Panc1 (cell line): ENCODE measurements at regions not wholly inside any gene's neighbourhood (a gene's known extent, or its start where the extent isn't known, plus 50 kb on each side); places are given as distances from the start of the nearest gene placed in this dataset.

Source experiments
- ATAC-seq: fragments of 200-7000 bp; cut with Tn5 transposase; 2 replicates; pipeline ENCODE4 v1.9.1; 2020; ENCODE audit warnings: mild to moderate bottlenecking, moderate library complexity
- BruUV-seq: library from RNA; stranded (reverse); fragments of 400-500 nt; replicated peaks from 2 replicates; lab custom pipeline; 2021; lab: Mats Ljungman, UMichigan
- CTCF ChIA-PET: fragments of 300-600 bp; sonication (Branson Sonifier 250); formaldehyde crosslinking; loops from one replicate; lab custom pipeline; 2022; ENCODE audit warnings: antibody characterized with exemption; lab: Charles Lee
- POLR2A ChIA-PET: fragments of 300-600 bp; sonication (Branson Sonifier 250); formaldehyde crosslinking; loops from one replicate; lab custom pipeline; 2022; ENCODE audit warnings: antibody characterized with exemption; lab: Charles Lee
- DNase-seq: peaks from one replicate; pipeline ENCODE4 v3.0.0-alpha.2; 2010; ENCODE audit warnings: low read depth, low spot score
- H3K27ac ChIP-seq: 2 replicates; pipeline ENCODE4 v1.5.1; 2011; ENCODE audit warnings: mild to moderate bottlenecking, low read length, inconsistent platforms
- H3K27me3 ChIP-seq: fragments of 200-500 bp; sonication (Bioruptor generic); 2 replicates; pipeline ENCODE4 v1.6.0; 2014; ENCODE audit warnings: low read length, inconsistent platforms; ENCODE audit not compliant: control insufficient read depth, insufficient read depth
- H3K36me3 ChIP-seq: fragments of 200-500 bp; sonication (Bioruptor generic); 2 replicates; pipeline ENCODE4 v1.5.1; 2014; ENCODE audit warnings: inconsistent platforms, mild to moderate bottlenecking, low read length, moderate library complexity; ENCODE audit not compliant: control insufficient read depth, insufficient read depth
- H3K4me1 ChIP-seq: 2 replicates; pipeline ENCODE4 v1.5.1; 2011; ENCODE audit warnings: inconsistent platforms, mild to moderate bottlenecking, low read length, moderate library complexity; ENCODE audit not compliant: control insufficient read depth, insufficient read depth
- H3K4me3 ChIP-seq, 2 experiments: 2 replicates each; pipeline ENCODE4 v1.5.1; 2011 to 2012; ENCODE audit warnings: low read depth in 2 of 2, low read length in 2 of 2, mild to moderate bottlenecking in 2 of 2, inconsistent platforms in 1 of 2, moderate library complexity in 1 of 2
- H3K9me3 ChIP-seq: fragments of 200-500 bp; sonication (Bioruptor generic); 2 replicates; pipeline ENCODE4 v1.5.1; 2014; ENCODE audit warnings: low read depth, mild to moderate bottlenecking, inconsistent platforms, low read length, moderate library complexity; ENCODE audit not compliant: control insufficient read depth, insufficient read depth
- POLR2AphosphoS5 ChIP-seq: IDR thresholded peaks from 2 replicates; pipeline ENCODE4 v1.6.1; 2012; ENCODE audit warnings: mild to moderate bottlenecking, low read depth, low read length, moderate library complexity
- SIN3A ChIP-seq: IDR thresholded peaks from 2 replicates; pipeline ENCODE4 v1.6.1; 2012; ENCODE audit warnings: low read depth, mild to moderate bottlenecking, low read length, moderate library complexity, borderline replicate concordance; ENCODE audit not compliant: insufficient read depth
- TCF7L2 ChIP-seq: IDR thresholded peaks from 2 replicates; pipeline ENCODE4 v1.6.1; 2011; ENCODE audit warnings: mild to moderate bottlenecking, low read depth, low read length, inconsistent platforms
- in situ Hi-C: cut with HindIII; loops from 2 replicates; pipeline ENCODE4 v1.10.0; 2016; ENCODE audit warnings: low sequenced_read_pairs, low pct_unique_long_range_greater_than_20kb
- intact Hi-C: fragments of 100-400 bp; cut with micrococcal nuclease; formaldehyde crosslinking; loops from one replicate; pipeline ENCODE4 v1.10.0; 2022; ENCODE audit not compliant: unreplicated experiment
- TF ChIP-seq, protein P1 (sequence below): fragments of 450-650 bp; IDR thresholded peaks from 2 replicates; pipeline ENCODE4 v1.5.1; 2017; ENCODE audit warnings: mild to moderate bottlenecking
- TF ChIP-seq, protein P2 (sequence below), 2 experiments: IDR thresholded peaks; 2 replicates each; pipeline ENCODE4 v1.6.1; 2011 to 2012; ENCODE audit warnings: low read depth in 2 of 2, control low read depth in 1 of 2, low read length in 1 of 2, mild to moderate bottlenecking in 1 of 2, moderate library complexity in 1 of 2; ENCODE audit not compliant: insufficient read depth in 1 of 2

DNA sequence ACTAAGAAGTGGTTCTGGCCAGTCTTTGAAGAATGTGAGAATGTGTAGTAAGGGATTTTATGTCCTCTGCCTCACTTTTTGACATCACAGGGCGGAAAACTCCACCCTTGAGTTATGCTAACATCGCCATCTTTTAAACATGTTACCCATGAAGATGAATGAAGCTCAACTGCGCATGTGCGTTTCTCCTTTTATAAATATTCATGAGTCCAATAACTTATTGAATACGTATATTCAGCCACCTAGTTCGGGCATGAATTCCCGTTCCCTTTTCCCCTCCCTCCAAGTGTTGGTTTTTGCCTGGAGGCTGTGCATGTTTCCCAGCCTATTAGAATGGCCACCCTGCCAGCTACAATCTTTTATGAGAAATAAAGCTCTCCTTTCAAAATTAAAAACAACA, 51.7 kb upstream of the STPG2 start:
- no TSS peak for BruUV-seq
- H3K27me3 ChIP-seq: no peaks in the 10 kb centered on the region
- DNase-seq: no peak
- H3K27ac ChIP-seq: no peak overlapping the region
- H3K4me3 ChIP-seq: no peak overlapping the region
- ATAC-seq: no peak
- H3K36me3 ChIP-seq: no peaks in the 10 kb centered on the region
- H3K4me1 ChIP-seq: no peaks in the 10 kb centered on the region
- no peaks in the 10 kb centered on the region; the same call in 1 of the 2 replicates for H3K9me3 ChIP-seq
- TF ChIP-seq, protein P1, sequence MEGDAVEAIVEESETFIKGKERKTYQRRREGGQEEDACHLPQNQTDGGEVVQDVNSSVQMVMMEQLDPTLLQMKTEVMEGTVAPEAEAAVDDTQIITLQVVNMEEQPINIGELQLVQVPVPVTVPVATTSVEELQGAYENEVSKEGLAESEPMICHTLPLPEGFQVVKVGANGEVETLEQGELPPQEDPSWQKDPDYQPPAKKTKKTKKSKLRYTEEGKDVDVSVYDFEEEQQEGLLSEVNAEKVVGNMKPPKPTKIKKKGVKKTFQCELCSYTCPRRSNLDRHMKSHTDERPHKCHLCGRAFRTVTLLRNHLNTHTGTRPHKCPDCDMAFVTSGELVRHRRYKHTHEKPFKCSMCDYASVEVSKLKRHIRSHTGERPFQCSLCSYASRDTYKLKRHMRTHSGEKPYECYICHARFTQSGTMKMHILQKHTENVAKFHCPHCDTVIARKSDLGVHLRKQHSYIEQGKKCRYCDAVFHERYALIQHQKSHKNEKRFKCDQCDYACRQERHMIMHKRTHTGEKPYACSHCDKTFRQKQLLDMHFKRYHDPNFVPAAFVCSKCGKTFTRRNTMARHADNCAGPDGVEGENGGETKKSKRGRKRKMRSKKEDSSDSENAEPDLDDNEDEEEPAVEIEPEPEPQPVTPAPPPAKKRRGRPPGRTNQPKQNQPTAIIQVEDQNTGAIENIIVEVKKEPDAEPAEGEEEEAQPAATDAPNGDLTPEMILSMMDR: no peak
- TF ChIP-seq POLR2AphosphoS5 (no peak), TCF7L2 (no peak), SIN3A (no peak)
- TF ChIP-seq, protein P2, sequence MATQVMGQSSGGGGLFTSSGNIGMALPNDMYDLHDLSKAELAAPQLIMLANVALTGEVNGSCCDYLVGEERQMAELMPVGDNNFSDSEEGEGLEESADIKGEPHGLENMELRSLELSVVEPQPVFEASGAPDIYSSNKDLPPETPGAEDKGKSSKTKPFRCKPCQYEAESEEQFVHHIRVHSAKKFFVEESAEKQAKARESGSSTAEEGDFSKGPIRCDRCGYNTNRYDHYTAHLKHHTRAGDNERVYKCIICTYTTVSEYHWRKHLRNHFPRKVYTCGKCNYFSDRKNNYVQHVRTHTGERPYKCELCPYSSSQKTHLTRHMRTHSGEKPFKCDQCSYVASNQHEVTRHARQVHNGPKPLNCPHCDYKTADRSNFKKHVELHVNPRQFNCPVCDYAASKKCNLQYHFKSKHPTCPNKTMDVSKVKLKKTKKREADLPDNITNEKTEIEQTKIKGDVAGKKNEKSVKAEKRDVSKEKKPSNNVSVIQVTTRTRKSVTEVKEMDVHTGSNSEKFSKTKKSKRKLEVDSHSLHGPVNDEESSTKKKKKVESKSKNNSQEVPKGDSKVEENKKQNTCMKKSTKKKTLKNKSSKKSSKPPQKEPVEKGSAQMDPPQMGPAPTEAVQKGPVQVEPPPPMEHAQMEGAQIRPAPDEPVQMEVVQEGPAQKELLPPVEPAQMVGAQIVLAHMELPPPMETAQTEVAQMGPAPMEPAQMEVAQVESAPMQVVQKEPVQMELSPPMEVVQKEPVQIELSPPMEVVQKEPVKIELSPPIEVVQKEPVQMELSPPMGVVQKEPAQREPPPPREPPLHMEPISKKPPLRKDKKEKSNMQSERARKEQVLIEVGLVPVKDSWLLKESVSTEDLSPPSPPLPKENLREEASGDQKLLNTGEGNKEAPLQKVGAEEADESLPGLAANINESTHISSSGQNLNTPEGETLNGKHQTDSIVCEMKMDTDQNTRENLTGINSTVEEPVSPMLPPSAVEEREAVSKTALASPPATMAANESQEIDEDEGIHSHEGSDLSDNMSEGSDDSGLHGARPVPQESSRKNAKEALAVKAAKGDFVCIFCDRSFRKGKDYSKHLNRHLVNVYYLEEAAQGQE (IDR thresholded peaks at IDR 0.05; ENCODE audit: insufficient read depth in 1 of 2, low read depth in 2 of 2, low read length in 1 of 2): no peak
- in situ Hi-C loops: no loop called here
- intact Hi-C loops: no loop called here
- POLR2A ChIA-PET: no interaction called here
- CTCF ChIA-PET: no interaction called here

DNA sequence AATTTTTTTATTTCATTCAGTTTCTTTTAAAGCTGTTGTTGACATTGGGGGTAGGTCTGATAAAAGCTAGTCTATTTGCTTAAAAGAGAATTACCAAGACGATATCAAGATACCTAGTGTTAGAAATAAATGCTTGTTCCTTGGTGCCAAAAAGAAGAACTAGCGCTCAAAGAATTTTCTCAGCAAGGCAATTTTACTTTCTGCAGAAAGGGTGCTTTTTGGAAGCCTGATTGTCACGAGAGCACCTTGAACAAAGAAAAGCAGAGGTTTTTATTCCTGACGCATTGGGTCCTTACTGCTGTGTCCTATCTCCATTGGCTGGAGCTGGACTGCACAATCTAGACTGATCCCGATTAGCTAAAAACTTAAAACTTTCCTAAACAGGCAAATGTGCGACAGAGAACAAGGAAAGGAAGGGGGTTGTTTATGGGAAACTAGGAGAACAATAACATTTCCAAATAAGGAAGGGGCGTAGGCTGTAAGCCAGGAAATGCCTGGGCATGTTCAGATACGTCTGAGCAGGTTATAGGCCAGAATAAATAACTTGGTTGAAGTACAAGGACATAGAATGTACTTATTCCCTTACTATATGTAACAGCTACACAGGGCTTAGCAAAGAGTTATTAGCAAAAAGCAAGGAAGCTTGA, 50.3 kb upstream of the STPG2 start:
- H3K4me1 ChIP-seq: no peaks in the 10 kb centered on the region
- ATAC-seq (no peak), DNase-seq (no peak)
- TF ChIP-seq POLR2AphosphoS5: no peak
- TF ChIP-seq, protein P1: no peak
- TF ChIP-seq SIN3A: no peak
- TF ChIP-seq, protein P2 (IDR thresholded peaks at IDR 0.05; ENCODE audit: insufficient read depth in 1 of 2, low read depth in 2 of 2, low read length in 1 of 2): no peak
- TF ChIP-seq TCF7L2: no peak
- CTCF ChIA-PET: no interaction called here
- H3K27me3 ChIP-seq: no peaks in the 10 kb centered on the region
- no peak overlapping the region for H3K27ac ChIP-seq
- in situ Hi-C loops (no loop called here), intact Hi-C loops (no loop called here)
- POLR2A ChIA-PET: no interaction called here
- H3K4me3 ChIP-seq: no peak overlapping the region
- H3K36me3 ChIP-seq: no peaks in the 10 kb centered on the region
- BruUV-seq: no TSS peak
- no peaks in the 10 kb centered on the region; the same call in 1 of the 2 replicates for H3K9me3 ChIP-seq
